Suppressor macrophage treated with lipopolysaccharide for 4 hours (primary cell): ENCODE measurements at regions not wholly inside any gene's neighbourhood (a gene's known extent, or its start where the extent isn't known, plus 50 kb on each side); places are given as distances from the start of the nearest gene placed in this dataset.
"Not testable (repeated sequence)": the region's sequence is repeated elsewhere in the genome, so short reads cannot be mapped to it uniquely, and the experiment has no call there.

Experiments used
- DNase-seq: peaks from one replicate; pipeline ENCODE4 v3.0.0-alpha.2; 2020

GRCh38 chr7:115329006-115329405 lies 407.1 kb downstream of the MDFIC start:
- DNase-seq, result no peak

GRCh38 chr7:115328018-115328417 lies 406.1 kb downstream of the MDFIC start:
- DNase-seq, result no peak

- DNase-seq, result no peak
These were observed 405.4 kb downstream of the MDFIC start for GRCh38 chr7:115327326-115327725.

GRCh38 chr7:115319541-115319940 lies 397.6 kb downstream of the MDFIC start:
- no peak for DNase-seq

- peak; percentile 40 for DNase-seq
These were observed 388.4 kb downstream of the MDFIC start for GRCh38 chr7:115310316-115310715.

GRCh38 chr7:115306586-115306985 lies 384.7 kb downstream of the MDFIC start:
- no peak for DNase-seq

- no peak for DNase-seq
These were observed 378.5 kb downstream of the MDFIC start for GRCh38 chr7:115300231-115300870.

- DNase-seq, result no peak
These were observed 377.6 kb downstream of the MDFIC start for GRCh38 chr7:115299397-115300037.

GRCh38 chr7:115297656-115298055 lies 375.8 kb downstream of the MDFIC start:
- peak; percentile 21 for DNase-seq

- no peak for DNase-seq
These were observed 371.8 kb downstream of the MDFIC start for GRCh38 chr7:115293628-115294240.

GRCh38 chr7:115292381-115292780 lies 370.5 kb downstream of the MDFIC start:
- no peak for DNase-seq

GRCh38 chr7:115289971-115290370 lies 368.1 kb downstream of the MDFIC start:
- no peak for DNase-seq

- no peak for DNase-seq
These were observed 354.9 kb downstream of the MDFIC start for GRCh38 chr7:115276791-115277190.

- not testable (repeated sequence) for DNase-seq
These were observed 352.0 kb downstream of the MDFIC start for GRCh38 chr7:115273855-115274254.

GRCh38 chr7:115273139-115273772 lies 351.4 kb downstream of the MDFIC start:
- DNase-seq, result no peak

- no peak for DNase-seq
These were observed 349.7 kb downstream of the MDFIC start for GRCh38 chr7:115271332-115272235.

- DNase-seq, result no peak
These were observed 347.6 kb downstream of the MDFIC start for GRCh38 chr7:115269486-115269885.

- peak; percentile 5 for DNase-seq
These were observed 345.6 kb downstream of the MDFIC start for GRCh38 chr7:115267503-115267902.

- no peak for DNase-seq
These were observed 338.5 kb downstream of the MDFIC start for GRCh38 chr7:115260381-115260780.

- no peak for DNase-seq
These were observed 330.6 kb downstream of the MDFIC start for GRCh38 chr7:115252461-115252860.

GRCh38 chr7:115249080-115249479 lies 327.2 kb downstream of the MDFIC start:
- DNase-seq, result no peak

GRCh38 chr7:115241151-115241550 lies 319.3 kb downstream of the MDFIC start:
- DNase-seq, result no peak

- no peak for DNase-seq
These were observed 318.3 kb downstream of the MDFIC start for GRCh38 chr7:115240242-115240641.
